GM21825 (cell line): ENCODE measurements at regions not wholly inside any gene's neighbourhood (a gene's known extent, or its start where the extent isn't known, plus 50 kb on each side); places are given as distances from the start of the nearest gene placed in this dataset.
"Not testable (repeated sequence)": the region's sequence is repeated elsewhere in the genome, so short reads cannot be mapped to it uniquely, and the experiment has no call there.

Experiments used
- ATAC-seq: cut with Tn5 transposase; IDR thresholded peaks from one replicate; pipeline ENCODE4 v1.9.1; 2021; ENCODE audit warnings: mild to moderate bottlenecking, moderate library complexity; ENCODE audit not compliant: unreplicated experiment

DNA sequence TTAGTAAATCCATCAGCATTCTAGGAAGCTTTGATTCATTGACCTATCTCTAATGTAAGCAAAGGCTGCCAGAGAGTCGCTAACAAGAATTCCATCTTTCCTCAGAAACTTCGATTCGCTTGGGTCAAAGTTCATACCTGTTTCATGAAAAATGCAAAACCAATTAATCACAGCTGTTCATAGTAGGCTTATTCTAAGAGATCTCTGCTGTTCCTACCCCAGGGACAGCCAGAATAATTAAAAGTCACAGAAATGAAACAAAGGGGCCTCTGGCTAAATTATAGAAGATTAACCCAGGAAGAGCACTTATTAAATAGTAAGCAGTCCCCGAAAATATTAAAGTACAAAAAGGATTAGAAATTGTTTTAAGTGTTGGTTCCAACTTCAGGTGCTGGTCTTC, 280.1 kb upstream of the FRG2C start:
- ATAC-seq = not testable (repeated sequence)

DNA sequence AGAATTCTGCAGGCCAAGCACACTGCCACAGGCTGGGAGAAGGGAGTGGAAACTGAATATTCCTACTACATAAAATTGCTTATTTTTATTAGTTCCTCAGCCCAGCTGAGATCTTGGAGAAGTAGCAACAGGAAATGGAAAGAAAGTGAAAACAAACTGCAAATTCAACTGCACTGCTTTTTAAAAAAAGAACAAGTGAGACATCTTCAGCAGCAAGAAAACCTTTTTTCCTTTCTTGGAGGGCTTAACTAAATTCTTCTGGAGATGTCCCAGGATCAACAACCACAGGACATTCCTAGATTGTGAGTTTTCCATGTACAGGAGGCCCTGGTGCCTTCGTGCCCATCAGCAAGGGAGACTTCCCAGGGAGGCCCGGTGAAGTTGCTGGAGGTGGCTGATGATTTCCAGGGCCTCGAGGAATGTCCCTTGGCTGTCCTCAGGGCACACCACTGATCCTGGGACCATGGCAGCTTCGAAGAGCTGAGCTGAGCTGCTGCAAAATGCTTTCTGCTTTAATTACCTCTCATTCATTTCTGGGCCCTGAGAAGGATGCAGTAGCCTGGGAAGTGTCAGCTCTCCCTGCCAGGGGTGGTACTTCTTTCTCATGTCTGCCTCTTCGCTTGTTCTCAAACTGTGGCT, 275.5 kb upstream of the FRG2C start:
- not testable (repeated sequence) for ATAC-seq

DNA sequence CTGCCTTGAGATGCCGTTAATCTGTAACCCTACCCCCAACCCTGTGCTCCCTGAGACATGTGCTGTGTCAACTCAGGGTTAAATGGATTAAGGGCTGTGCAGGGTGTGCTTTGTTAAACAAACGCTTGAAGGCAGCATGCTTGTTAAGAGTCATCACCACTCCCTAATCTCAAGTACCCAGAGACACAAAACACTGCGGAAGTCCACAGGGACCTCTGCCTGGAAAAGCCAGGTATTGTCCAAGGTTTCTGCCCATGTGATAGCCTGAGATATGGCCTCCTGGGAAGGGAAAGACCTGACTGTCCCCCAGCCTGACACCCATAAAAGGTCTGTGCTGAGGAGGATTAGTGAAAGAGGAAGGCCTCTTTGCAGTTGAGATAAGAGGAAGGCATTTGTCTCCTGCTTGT, 270.8 kb upstream of the FRG2C start:
- ATAC-seq = not testable (repeated sequence)

DNA sequence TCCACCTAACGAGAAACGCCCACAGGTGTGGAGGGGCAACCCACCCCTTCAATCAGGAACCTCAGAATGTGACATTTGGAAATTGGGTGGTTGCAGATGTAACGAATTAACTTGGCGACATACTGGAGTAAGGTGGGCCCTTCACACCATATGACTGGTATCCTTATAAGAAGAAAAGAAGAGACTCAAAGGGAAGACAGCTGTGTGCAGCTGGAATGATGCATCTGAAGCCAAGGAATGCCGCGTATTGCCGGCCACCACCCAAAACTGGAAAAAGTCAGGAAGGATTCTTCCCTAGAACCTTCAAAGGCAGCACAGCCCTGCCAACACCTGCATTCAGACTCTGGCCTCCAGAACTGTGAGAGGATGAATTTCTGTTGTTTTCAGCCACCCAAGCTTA, 270.0 kb upstream of the FRG2C start:
- ATAC-seq = not testable (repeated sequence)

DNA sequence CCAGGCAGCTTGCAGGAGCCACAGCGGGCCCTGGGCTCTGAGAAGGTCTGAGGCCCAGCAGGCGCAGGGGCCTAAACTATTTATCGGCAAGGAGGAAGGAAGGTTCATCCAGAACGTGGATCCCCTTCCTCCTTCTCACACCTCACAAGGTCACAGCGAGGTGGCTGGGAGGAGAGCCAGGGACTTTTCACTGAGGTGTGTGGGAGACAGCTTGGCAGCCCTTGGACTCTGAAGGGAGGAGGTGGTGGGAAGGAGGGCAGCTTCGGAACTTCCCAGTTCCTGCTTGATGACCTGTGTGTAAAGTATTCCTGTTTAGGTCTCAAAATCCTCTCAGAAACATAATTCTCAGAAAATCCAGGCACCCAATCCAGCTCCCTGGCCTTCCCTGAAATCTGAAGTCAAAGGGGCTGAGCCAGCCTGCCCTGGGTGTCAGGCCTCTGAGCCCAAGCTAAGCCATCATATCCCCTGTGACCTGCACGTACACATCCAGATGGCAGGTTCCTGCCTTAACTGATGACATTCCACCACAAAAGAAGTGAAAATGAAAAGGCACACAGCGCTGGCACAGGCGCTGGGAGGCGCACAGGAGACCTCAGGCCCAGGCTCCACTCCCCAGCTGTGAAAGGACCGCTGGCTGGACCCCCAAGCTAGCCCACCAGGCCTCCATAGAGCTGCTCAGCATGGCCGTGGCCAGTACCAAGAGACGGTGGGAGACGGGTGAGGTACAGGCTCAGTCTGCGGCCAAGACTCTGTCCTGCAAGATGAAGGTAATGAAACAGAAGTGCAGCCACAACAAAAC, 269.4 kb upstream of the FRG2C start:
- ATAC-seq = not testable (repeated sequence)

DNA sequence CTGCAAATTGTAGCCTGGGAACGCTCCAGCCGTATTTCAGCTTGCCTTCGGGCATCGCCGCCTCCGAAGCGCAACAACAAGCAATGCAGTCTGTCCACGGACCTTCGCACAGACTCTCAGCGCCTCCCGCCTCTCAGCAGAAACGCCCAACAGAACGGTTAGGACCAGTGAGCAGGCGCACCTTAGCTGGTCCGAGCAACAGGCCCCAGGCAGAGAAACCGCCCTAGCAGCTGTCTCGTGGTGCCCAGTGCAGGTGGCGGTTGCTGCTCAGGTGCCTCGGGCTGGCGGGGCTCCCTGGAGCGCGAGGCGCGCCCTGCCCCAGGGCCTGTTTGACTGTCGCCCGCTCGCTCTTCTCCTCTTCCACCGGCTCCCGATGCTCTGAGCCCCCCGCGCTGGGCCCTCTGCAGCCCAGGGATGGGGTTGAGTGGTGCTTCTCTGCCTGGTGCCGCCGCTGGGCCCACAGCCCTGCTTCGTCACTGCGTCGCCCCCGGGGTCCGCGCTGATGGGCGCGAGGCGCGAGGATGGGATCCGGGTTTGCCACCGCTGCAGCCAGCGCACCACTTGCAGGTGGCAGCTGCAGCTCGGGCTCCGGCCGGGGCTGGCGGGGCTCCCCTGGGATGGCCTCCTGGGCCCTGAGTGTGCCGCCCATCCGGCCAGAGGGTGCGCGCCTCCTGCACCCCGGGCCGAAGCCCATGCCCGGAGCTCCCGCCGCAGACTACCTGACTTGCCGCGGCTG, 268.4 kb upstream of the FRG2C start:
- no peak for ATAC-seq

DNA sequence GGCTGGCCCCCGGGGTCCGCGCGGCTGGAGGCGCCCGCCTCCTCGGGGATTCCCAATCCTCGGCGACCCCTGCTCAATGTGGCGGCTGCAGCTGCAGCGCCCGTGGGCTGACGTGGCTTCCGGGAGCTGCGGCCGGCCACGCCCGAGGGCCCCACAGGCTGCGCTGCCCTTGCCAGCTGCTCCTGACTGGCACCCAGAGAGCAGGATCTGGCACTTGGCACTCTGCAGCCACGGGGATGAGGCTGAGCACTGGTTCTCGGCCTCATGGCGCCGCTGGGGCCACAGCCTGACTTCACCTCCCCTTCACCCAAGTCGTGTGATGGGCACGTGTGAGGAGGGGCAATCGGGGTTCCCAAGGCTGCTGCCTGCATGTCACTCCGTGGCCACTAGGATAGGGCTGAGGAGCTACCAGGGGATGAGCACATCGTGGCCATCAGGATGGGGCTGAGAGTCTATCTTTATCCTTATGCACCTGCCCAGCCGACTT, 267.8 kb upstream of the FRG2C start:
- no peak for ATAC-seq

DNA sequence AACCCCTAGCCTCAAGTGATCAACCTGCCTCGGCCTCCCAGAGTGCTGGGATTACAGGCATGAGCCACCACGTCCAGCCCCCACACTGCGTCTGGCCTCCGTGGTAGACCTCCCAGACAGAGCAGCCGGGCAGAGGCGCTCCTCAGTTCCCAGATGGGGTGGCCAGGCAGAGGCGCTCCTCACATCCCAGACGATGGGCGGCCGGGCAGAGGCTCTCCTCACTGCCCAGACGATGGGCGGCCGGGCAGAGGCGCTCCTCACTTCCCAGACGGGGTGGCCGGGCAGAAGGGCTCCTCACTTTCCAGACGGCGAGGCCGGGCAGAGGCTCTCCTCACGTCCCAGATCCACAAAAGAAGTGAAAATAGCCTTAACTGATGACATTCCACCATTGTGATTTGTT, 266.6 kb upstream of the FRG2C start:
- not testable (repeated sequence) for ATAC-seq

DNA sequence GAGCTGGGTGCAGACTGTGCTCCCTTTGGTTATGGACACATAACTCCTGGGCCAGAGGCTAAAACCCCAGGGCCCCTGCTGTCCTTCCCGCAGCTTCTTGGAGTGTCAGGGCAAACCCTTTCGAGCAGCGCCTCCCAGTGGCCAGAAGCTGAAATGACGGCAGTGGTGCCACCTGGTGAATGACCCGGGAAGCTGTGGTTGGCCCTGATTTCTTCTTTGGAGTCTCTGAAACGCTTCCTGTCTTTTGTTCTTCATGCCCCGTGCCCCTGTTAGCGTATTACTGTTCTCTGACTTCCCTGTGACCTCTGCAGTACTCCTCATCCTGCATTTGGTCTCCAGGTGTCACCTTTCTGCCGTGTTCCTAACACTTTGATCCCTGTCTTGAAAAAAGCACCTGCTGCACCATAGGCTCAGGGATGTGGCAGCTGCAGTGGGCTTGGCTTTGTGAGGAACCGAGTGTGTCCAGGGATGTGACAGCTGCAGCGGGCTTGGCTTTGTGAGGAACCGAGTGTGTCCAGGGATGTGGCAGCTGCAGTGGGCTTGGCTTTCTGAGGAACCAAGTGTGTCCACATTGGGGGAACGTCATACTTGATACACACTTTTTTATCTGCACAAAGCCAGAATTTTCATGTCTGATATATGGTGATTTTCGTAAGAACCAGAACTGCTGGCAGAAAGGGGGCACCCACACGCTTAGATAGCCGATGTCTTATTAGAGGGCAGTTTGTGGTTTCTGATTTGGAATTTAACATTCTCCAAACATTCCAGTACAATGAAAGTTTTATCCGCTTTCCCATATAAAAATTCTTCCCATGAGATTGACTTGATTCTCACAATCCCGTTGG, 241.8 kb upstream of the FRG2C start:
- not testable (repeated sequence) for ATAC-seq

DNA sequence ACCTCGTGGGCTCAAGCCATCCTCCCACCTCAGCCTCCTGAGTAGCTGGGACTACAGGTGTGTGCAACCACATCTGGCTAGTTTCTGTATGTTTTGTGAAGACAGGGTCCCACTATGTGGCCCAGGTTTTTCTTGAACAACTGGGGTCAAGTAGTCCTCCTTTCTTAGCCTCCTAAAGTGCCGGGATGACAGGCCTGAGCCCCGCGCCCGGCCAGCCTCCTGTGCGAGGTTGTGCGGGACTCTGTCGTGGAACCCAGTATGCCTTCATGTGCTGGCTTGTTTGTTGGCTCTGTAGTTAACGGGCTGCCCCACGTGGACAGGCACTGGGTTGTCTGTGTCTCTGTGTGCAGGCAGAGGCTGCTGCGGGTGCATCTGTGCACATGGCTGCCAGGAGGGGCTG, 238.7 kb upstream of the FRG2C start:
- not testable (repeated sequence) for ATAC-seq

DNA sequence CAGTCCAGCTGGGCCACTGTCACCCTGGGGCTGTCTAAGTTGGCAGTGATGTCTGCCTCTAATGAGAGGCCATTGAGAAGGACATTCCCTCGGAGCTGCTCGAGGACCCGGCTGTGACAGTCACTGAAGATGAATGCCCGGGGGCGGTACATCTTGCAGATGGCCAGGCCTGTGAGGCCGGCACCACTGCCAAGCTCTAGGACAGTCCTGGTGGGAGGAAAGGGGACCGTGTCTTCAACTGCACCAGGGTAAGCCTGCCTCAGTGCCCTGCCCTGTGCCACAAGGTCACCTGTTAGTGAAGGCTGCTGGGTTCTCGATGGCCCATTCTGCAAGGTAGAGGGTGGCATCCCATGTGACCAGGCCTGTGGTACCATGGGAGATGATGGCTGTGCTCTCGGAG, 236.6 kb upstream of the FRG2C start:
- not testable (repeated sequence) for ATAC-seq

DNA sequence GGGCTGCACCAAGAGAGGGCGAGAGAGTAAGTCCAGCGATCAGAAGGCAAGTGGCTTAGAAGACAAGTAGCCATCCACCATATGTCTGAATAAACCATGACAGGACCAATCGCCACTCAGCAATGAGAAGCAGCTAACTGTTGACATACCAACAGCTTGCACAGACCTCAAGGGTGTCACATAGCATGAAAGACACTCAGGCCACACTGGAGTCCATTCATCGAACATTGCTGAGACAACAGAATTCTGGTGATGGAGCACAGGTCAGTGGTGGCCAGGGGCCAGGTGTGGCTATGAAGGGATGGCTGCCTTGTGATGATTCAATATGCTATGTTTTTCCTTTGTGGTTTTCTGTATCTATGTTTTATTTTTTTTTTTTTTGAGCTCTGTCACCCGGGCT, 236.2 kb upstream of the FRG2C start:
- ATAC-seq = not testable (repeated sequence)

DNA sequence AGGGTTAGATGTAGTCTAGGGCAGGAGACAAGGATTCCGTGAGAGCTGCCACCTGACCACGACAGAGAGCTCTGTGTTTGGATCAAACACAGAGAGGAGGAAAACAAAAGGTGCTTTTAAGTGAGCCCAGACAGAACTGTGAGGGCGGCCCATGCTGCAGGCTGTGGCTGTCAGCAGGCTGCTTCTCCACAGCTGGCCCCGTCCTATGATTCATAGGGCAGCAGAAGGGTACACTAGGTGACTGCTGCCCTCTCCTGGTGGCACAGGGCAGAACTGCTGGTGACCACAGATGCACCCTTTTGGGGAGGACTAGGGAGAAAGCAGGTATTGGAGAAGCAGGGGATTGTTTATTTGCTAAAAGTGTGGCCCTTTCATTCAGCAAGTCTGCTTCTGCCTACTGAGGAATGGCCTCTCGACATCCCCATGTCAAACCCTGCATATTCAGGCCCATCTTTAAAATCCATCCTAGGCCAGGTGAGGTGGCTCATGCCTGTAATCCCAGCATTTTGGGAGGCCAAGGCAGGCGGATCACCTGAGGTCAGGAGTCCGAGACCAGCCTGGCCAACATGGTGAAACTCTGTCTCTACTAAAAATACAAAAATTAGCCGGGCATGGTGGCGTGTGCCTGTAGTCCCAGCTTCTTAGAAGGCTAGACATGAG, 234.4 kb upstream of the FRG2C start:
- ATAC-seq = not testable (repeated sequence)

DNA sequence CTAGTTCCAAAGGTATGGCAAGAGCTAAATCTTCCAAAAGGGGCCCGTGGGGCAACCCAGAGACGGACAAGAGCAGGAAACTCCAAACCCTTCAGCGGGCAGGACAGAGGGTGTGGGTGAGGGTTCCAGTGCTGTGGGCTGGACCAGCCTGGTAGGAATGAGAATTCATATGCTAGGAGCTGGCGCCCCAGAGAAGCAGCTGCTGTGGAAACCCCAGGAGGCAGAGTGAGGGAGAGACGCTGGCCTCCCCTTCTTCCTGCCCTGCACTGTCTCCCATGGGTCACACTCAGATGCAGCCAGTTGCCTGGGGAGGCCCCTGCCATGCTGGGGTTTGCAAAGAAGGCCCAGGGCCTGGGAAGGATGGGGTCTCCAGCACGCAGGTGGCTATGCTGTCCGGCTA, 233.7 kb upstream of the FRG2C start:
- not testable (repeated sequence) for ATAC-seq

DNA sequence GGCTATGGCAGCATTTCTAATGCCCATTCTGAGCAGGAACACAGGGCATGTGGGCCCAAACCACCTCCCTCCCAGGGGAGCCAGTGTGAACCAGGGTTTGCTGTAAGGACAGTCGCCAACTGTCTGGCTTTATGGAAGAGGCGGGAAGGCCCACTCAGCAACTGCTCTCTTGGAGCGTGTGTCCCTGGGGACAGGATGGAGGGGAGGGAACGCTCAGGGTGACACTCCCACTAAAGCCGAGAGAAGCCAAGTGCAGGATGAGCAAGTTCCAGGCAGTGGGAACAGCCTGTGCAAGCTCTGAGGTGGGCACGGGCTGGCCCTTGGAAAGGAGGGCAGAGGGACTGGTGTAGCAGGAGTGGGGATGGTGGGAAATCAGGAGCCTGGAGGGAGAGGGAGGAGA, 233.0 kb upstream of the FRG2C start:
- not testable (repeated sequence) for ATAC-seq

DNA sequence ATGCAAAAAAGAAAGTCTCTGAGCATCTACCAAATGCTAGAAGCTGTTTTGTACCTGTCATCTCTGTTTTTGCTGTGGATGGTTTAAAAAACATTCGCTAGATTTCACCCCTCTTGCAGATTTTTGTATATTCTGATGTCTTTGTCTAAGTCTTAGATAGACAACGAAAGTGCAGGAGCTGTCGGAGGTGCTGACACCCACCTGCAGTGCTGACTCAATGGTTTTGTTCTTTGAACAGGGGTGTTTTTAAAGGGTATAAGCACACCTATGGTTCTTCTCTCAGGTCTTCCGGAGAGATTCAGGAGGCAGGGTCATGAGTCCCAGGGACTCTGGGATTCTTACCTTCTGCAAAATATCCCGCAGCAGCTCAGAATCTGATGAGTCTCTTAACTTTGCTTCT, 231.7 kb upstream of the FRG2C start:
- ATAC-seq = not testable (repeated sequence)

DNA sequence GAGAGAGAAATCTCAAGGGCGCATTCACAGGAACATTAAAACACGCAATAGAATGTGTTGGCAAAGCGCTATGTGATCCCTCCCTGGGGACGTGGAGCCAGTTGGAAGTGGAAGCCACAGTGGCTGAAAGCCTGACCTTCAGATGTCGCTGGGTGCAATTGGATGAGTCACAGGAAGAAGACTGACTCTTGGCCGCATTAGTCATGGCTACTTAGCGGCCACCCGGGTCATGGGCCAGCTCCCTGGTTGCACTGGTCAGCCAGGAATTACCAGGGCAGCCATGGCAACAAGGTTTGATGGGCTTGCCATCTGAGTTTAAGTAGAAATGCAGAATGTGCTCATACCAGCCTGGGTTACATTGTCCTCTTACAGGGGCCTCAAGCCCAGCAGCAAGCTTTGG, 231.2 kb upstream of the FRG2C start:
- ATAC-seq = not testable (repeated sequence)

DNA sequence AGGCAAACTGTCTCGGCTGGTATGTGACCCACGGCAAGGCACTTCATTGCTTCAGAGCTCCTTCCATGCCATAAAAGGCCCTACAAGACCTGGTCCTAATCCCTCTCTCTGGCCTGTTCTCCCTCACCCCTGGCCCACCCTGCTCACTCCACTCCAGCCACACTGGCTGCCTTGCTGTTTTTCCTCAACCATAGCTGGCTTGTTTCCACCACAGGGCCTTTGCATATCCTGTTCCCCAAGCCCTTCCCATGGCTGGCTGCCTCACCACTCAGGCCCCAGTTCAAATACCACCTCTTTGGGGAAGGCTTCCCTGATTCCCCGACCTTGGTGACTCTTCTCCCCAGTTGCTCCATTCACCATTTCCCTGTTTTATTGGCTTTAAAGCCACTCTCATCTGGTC, 230.8 kb upstream of the FRG2C start:
- not testable (repeated sequence) for ATAC-seq

DNA sequence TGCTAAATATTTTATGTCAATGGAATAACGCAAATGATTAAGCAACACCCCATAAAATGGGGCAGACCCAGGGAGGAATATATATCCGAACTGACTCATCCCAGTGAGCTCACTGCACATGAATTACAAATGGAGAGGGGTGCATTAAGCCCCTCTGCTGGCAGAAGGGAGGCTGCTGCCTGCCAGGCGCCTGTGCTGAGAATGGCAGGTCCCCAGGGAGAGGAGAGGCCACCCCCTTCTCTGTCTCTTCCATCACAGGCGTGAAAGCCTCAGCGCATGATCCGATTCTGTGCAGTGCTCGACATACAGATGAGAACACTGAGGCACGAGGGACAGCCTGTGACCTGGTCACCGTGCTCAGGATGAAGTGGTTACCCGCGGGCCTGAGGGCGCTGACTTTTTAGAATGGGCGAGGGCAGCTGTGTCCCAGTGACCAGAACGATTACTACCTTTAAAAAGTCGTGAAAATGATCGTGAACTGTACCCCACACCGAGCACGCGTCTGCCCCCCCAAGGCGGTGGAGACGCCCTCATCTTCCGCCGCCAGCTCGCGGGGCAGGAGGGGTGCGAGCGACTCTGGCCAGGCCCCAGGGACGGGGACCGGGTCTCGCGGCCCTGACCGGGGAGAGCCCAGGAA, 229.7 kb upstream of the FRG2C start:
- ATAC-seq = not testable (repeated sequence)
